Hepatocyte (in vitro differentiated cells): ENCODE measurements at regions not wholly inside any gene's neighbourhood (a gene's known extent, or its start where the extent isn't known, plus 50 kb on each side); places are given as distances from the start of the nearest gene placed in this dataset.

Source experiments
- DNase-seq: peaks from one replicate; pipeline ENCODE4 v3.0.0-alpha.2; 2016; ENCODE audit warnings: low spot score
- H2AFZ ChIP-seq: fragments of 200-600 bp; sonication (generic); 2 replicates; pipeline ENCODE4 v1.6.0; 2016; ENCODE audit warnings: antibody characterized with exemption, mild to moderate bottlenecking
- H3K27ac ChIP-seq: fragments of 200-600 bp; sonication (generic); 2 replicates; pipeline ENCODE4 v1.5.1; 2016; ENCODE audit warnings: mild to moderate bottlenecking
- H3K27me3 ChIP-seq: fragments of 200-600 bp; sonication (generic); 2 replicates; pipeline ENCODE4 v1.6.1; 2016
- H3K36me3 ChIP-seq: fragments of 200-600 bp; sonication (generic); replicated peaks from 2 replicates; pipeline ENCODE4 v1.5.1; 2016; ENCODE audit warnings: low read depth; ENCODE audit not compliant: insufficient read depth
- H3K4me1 ChIP-seq: fragments of 200-600 bp; sonication (generic); 2 replicates; pipeline ENCODE4 v1.5.1; 2016; ENCODE audit warnings: mild to moderate bottlenecking, moderate library complexity; ENCODE audit not compliant: insufficient read depth
- H3K4me2 ChIP-seq: fragments of 200-600 bp; sonication (generic); 2 replicates; pipeline ENCODE4 v1.6.0; 2016
- H3K4me3 ChIP-seq: fragments of 200-600 bp; sonication (generic); 2 replicates; pipeline ENCODE4 v1.5.1; 2016; ENCODE audit warnings: mild to moderate bottlenecking
- H3K79me2 ChIP-seq: fragments of 200-600 bp; sonication (generic); 2 replicates; pipeline ENCODE4 v1.6.0; 2017; ENCODE audit warnings: mild to moderate bottlenecking
- H3K9me2 ChIP-seq: fragments of 200-600 bp; sonication (generic); replicated peaks from 2 replicates; pipeline ENCODE4 v1.6.0; 2017; ENCODE audit warnings: mild to moderate bottlenecking; ENCODE audit not compliant: insufficient read depth
- H3K9me3 ChIP-seq: fragments of 200-600 bp; sonication (generic); 2 replicates; pipeline ENCODE4 v1.5.1; 2016; ENCODE audit warnings: low read depth, mild to moderate bottlenecking
- H4K20me1 ChIP-seq: fragments of 200-600 bp; sonication (generic); 2 replicates; pipeline ENCODE4 v1.6.0; 2016; ENCODE audit warnings: mild to moderate bottlenecking; ENCODE audit not compliant: insufficient read depth, poor library complexity, severe bottlenecking
- CTCF ChIP-seq: fragments of 200-600 bp; sonication (generic); IDR thresholded peaks from 2 replicates; pipeline ENCODE4 v1.5.1; 2016; ENCODE audit warnings: antibody characterized with exemption, mild to moderate bottlenecking; ENCODE audit not compliant: poor library complexity
- EZH2 ChIP-seq: fragments of 200-600 bp; sonication (generic); IDR thresholded peaks from 2 replicates; pipeline ENCODE4 v1.6.1; 2016; ENCODE audit warnings: antibody characterized with exemption, mild to moderate bottlenecking, borderline replicate concordance
- EZH2phosphoT487 ChIP-seq: fragments of 200-600 bp; sonication (generic); IDR thresholded peaks from one replicate; pipeline ENCODE4 v1.6.1; 2018; ENCODE audit warnings: antibody characterized with exemption, mild to moderate bottlenecking, low read depth, moderate library complexity; ENCODE audit not compliant: unreplicated experiment, severe bottlenecking
- WGBS: methylation state at CpG from one replicate; pipeline ENCODE4 v1.1.6; 2016; ENCODE audit warnings: low lambda C conversion rate; ENCODE audit errors: missing lambda C conversion rate; 5-methylcytosine and 5-hydroxymethylcytosine counted together

- Histone ChIP-seq H3K4me3 (no peak overlapping the region), H3K9me2 (no peaks in the 10 kb centered on the region), H3K79me2 (no peaks in the 10 kb centered on the region), H3K36me3 (no peaks in the 10 kb centered on the region), H3K4me1 (no peaks in the 10 kb centered on the region), H3K27me3 (no peaks in the 10 kb centered on the region), H4K20me1 (no peaks in the 10 kb centered on the region), H2AFZ (no peak overlapping the region), H3K9me3 (peaks cover 3% of the 10 kb centered on the region), H3K27ac (no peak overlapping the region), H3K4me2 (no peak overlapping the region)
- no peak for TF ChIP-seq EZH2phosphoT487
- TF ChIP-seq EZH2: no peak
- no peak for TF ChIP-seq CTCF
- DNase-seq: no peak
Observed at GRCh38 chr6:55058682-55059081, 115.6 kb upstream of the HCRTR2 start.

GRCh38 chr6:55064711-55065420 lies 109.4 kb upstream of the HCRTR2 start:
- H3K27ac ChIP-seq: peak overlapping the region; percentile 34
- no peaks in the 10 kb centered on the region for H3K36me3 ChIP-seq
- no peak overlapping the region for H3K4me3 ChIP-seq
- no peaks in the 10 kb centered on the region for H3K27me3 ChIP-seq
- H3K9me2 ChIP-seq: no peaks in the 10 kb centered on the region
- WGBS: 75% methylated on average over 3 of the region's 3 CpGs
- peaks cover 3% of the 10 kb centered on the region for H3K9me3 ChIP-seq
- TF ChIP-seq CTCF: no peak
- no peak for TF ChIP-seq EZH2
- TF ChIP-seq EZH2phosphoT487: no peak
- DNase-seq: peak; percentile 19
- no peaks in the 10 kb centered on the region for H4K20me1 ChIP-seq
- no peaks in the 10 kb centered on the region for H3K79me2 ChIP-seq
- no peak overlapping the region for H2AFZ ChIP-seq
- H3K4me2 ChIP-seq: no peak overlapping the region
- peaks cover 10% of the 10 kb centered on the region for H3K4me1 ChIP-seq

- H3K27me3 ChIP-seq: no peaks in the 10 kb centered on the region
- peak; percentile 66 for DNase-seq
Observed at GRCh38 chr6:55069132-55069781, 105.1 kb upstream of the HCRTR2 start.

More at GRCh38 chr6:55069132-55069781, 105.1 kb upstream of the HCRTR2 start:
- Histone ChIP-seq H3K9me3 (no peaks in the 10 kb centered on the region), H3K4me3 (no peak overlapping the region), H3K36me3 (no peaks in the 10 kb centered on the region), H4K20me1 (no peaks in the 10 kb centered on the region), H3K27ac (no peak overlapping the region), H3K4me2 (no peak overlapping the region), H3K4me1 (peaks cover 10% of the 10 kb centered on the region), H3K79me2 (no peaks in the 10 kb centered on the region), H2AFZ (peak overlapping the region; percentile 37), H3K9me2 (no peaks in the 10 kb centered on the region)
- TF ChIP-seq CTCF (peak; percentile 80), EZH2 (no peak), EZH2phosphoT487 (no peak)
- WGBS: 19% methylated on average over 3 of the region's 3 CpGs
